Neuron (in vitro differentiated cells): ENCODE measurements at regions not wholly inside any gene's neighbourhood (a gene's known extent, or its start where the extent isn't known, plus 50 kb on each side); places are given as distances from the start of the nearest gene placed in this dataset.

Experiments used
- H2AFZ ChIP-seq: one replicate; pipeline ENCODE4 v1.6.1; 2013; ENCODE audit warnings: low read depth, mild to moderate bottlenecking, inconsistent platforms, low read length, moderate library complexity
- H3K27me3 ChIP-seq: one replicate; pipeline ENCODE4 v1.6.1; 2013; ENCODE audit warnings: low read length; ENCODE audit not compliant: insufficient read depth
- H3K36me3 ChIP-seq: one replicate; pipeline ENCODE4 v1.6.1; 2013; ENCODE audit warnings: low read length; ENCODE audit not compliant: insufficient read depth
- H3K4me1 ChIP-seq: one replicate; pipeline ENCODE4 v1.6.1; 2013; ENCODE audit warnings: low read length; ENCODE audit not compliant: insufficient read depth
- H3K4me3 ChIP-seq: 2 replicates; pipeline ENCODE4 v1.5.1; 2013; ENCODE audit warnings: mild to moderate bottlenecking, low read length, moderate library complexity
- H3K9me3 ChIP-seq: one replicate; pipeline ENCODE4 v1.6.1; 2013; ENCODE audit warnings: low read length

DNA sequence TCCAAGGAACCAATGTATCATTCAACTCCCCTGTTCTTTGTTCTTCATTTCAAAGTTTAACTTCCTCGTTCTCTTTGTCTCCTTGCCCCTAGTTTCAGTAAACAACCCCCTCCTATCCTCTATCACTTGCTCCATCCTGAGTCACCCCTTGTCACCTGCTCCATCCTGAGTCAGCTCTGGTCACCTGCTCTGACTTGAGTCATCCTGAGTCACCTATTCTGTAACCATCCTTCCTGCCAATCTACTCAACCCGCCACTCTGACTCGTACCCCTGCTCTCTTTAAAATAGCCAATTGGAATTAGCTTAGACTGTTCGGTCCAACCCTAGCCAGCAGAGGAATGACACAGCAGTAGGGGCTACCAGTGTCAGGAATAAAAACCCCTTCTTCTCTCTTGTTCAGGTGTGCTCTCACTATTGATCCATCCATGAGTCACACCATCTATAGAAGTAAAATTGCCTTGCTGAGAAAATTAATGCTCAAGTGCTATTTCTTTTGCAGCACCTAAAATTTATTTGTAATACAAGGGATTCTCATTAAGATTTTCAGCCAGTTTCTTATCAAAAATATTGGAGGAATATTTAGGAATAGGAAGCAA, 326.8 kb downstream of the AKAIN1 start:
- Histone ChIP-seq H3K36me3 (no peaks in the 10 kb centered on the region), H3K27me3 (no peaks in the 10 kb centered on the region), H3K9me3 (no peaks in the 10 kb centered on the region), H3K4me1 (no peaks in the 10 kb centered on the region), H3K4me3 (no peak overlapping the region), H2AFZ (no peak overlapping the region)

DNA sequence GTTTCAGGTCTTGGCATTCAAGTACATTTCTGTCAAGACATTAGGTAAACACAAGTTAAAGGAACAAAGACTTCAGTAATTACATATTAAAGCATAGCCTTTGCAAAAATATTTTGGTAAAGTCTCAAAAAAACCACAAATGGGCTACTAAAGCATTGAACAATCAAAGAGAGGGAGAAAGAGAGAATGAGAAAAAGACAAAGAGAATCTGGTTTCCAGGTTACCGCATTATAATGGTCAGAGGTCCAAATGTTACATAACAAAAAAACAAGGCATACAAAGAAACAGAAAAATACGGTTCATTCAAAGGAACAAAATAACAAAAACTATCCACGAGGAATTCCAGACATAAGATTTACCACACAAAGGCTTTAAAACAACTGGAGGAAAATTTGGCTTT, 327.9 kb downstream of the AKAIN1 start:
- no peaks in the 10 kb centered on the region for H3K4me1 ChIP-seq
- H2AFZ ChIP-seq: no peak overlapping the region
- no peak overlapping the region for H3K4me3 ChIP-seq
- no peaks in the 10 kb centered on the region for H3K27me3 ChIP-seq
- no peaks in the 10 kb centered on the region for H3K36me3 ChIP-seq
- no peaks in the 10 kb centered on the region for H3K9me3 ChIP-seq

DNA sequence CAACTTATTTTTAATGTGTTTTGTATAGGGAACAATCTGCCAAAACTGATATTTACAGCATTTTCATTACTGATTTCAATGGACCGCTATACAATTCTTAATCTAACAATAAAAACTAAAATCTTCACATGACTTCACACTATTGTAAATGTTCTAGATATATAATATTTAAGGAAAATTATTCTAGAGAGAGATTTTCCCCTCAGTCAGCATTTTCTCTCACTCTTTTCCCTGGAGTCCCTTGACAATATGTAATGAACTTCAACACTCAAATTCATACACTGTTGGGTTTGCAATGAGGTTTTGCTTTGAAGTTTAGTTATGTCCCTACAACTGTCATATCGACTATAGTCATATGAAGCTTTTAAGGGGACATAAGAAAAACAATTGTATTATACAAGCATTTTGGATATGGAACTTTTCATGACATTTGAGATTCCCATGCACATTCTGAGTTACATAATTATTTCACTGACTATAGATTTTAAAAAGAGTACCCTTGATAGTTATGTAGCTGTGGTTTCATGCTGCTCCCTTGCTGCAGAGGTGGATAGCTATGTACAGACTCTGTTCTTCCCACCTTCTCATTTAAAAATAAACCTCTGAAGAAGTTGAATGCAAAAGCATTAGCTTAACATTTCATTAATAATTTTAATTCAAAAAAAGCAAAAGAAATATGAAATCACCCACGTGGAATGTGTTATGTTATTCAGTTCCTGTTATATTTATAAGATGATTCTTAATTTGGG, 338.5 kb downstream of the AKAIN1 start:
- no peak overlapping the region for H2AFZ ChIP-seq
- no peaks in the 10 kb centered on the region for H3K27me3 ChIP-seq
- H3K9me3 ChIP-seq: no peaks in the 10 kb centered on the region
- H3K4me3 ChIP-seq: no peak overlapping the region
- H3K36me3 ChIP-seq: no peaks in the 10 kb centered on the region
- H3K4me1 ChIP-seq: no peaks in the 10 kb centered on the region

GRCh38 chr18:4854671-4855070, 342.4 kb downstream of the AKAIN1 start:
- H3K9me3 ChIP-seq: no peaks in the 10 kb centered on the region
- no peak overlapping the region for H2AFZ ChIP-seq
- H3K27me3 ChIP-seq: no peaks in the 10 kb centered on the region
- H3K4me3 ChIP-seq: no peak overlapping the region
- no peaks in the 10 kb centered on the region for H3K36me3 ChIP-seq
- H3K4me1 ChIP-seq: no peaks in the 10 kb centered on the region

- H3K4me3 ChIP-seq: no peak overlapping the region
- H2AFZ ChIP-seq: no peak overlapping the region
- no peaks in the 10 kb centered on the region for H3K27me3 ChIP-seq
- H3K4me1 ChIP-seq: no peaks in the 10 kb centered on the region
- H3K9me3 ChIP-seq: no peaks in the 10 kb centered on the region
- no peaks in the 10 kb centered on the region for H3K36me3 ChIP-seq
These were observed 345.6 kb downstream of the AKAIN1 start for GRCh38 chr18:4851301-4851976.

GRCh38 chr18:4847056-4847455, 350.0 kb downstream of the AKAIN1 start:
- H3K27me3 ChIP-seq: no peaks in the 10 kb centered on the region
- H2AFZ ChIP-seq: no peak overlapping the region
- no peak overlapping the region for H3K4me3 ChIP-seq
- H3K9me3 ChIP-seq: no peaks in the 10 kb centered on the region
- no peaks in the 10 kb centered on the region for H3K36me3 ChIP-seq
- H3K4me1 ChIP-seq: no peaks in the 10 kb centered on the region

DNA sequence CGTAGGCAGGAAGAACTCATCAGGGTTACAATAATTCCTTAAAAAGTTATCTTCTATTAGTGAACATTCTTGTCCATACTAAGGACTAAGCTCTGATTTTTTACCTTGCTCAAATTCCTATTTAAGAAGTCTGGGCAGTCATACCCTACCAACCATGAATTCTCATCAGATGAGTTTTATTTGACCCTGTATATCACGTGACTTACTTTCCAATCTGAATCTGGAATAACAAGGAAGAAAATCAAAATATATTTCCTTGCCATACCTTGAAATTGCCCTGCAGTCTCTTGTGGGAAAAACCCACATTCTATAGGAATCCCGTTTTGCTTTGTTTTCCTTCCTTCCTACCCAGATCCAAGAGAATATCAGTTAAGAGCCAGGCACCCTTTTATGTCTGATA, 352.7 kb downstream of the AKAIN1 start:
- Histone ChIP-seq H3K4me3 (no peak overlapping the region), H2AFZ (no peak overlapping the region), H3K9me3 (no peaks in the 10 kb centered on the region), H3K36me3 (no peaks in the 10 kb centered on the region), H3K4me1 (no peaks in the 10 kb centered on the region), H3K27me3 (no peaks in the 10 kb centered on the region)

DNA sequence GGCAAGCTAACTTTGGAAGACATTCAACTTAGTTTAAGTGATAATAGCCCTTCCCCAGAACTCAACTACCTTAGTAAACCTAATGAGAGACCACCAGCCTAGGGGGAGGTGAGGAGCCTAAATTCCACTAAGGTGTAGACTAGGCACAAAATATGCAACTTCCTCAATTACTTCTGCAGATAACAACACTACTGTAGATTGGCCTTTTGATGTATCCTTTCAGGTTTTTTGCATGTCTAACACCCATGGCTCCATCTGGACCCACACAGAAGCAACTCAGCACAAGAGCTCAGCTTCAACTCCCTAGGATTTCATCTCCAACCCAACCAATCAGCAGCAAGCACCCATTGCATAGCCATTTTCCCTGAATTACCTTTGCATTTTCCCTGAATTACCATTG, 353.3 kb downstream of the AKAIN1 start:
- Histone ChIP-seq H2AFZ (no peak overlapping the region), H3K27me3 (no peaks in the 10 kb centered on the region), H3K4me3 (no peak overlapping the region), H3K9me3 (no peaks in the 10 kb centered on the region), H3K36me3 (no peaks in the 10 kb centered on the region), H3K4me1 (no peaks in the 10 kb centered on the region)

DNA sequence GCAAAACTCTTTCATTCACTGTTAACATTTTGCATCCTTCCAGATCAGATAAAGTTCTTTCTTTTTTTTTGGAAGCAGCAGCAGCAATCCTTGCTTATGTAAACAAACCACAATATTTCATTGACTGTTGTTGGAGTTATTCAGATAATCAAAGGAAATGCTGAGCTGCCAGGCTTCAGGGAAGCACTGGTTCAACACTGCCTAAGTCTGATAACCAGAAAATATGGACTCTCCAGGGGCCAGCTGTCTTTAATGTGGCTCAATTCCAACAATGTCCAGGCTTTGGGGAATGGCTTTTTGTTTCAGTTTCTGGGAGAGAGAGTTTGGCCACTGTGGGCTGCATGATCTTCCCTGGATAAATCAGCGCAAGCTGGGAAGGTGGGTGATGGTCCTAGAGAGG, 354.3 kb downstream of the AKAIN1 start:
- H3K27me3 ChIP-seq: no peaks in the 10 kb centered on the region
- no peak overlapping the region for H2AFZ ChIP-seq
- no peaks in the 10 kb centered on the region for H3K36me3 ChIP-seq
- no peaks in the 10 kb centered on the region for H3K9me3 ChIP-seq
- no peaks in the 10 kb centered on the region for H3K4me1 ChIP-seq
- H3K4me3 ChIP-seq: no peak overlapping the region

DNA sequence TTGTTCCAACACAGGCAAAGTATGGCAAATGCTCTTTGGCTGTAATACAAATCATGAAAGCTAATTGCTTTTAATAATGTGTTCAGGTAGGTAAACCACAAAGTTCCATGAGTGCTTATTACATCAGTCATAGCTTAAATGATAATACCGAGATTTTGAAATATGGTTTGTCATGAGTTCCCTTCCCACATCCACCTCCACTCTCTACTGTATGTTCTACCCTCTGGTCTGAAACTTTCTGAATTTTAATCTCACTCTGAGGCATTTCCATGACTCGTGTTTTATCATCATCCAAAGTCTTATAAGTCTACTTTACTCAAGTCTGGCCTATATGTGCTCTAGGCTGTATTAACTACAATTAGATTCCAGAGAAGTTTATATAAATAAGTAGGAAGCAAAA, 354.8 kb downstream of the AKAIN1 start:
- Histone ChIP-seq H3K4me3 (no peak overlapping the region), H3K9me3 (no peaks in the 10 kb centered on the region), H2AFZ (no peak overlapping the region), H3K36me3 (no peaks in the 10 kb centered on the region), H3K27me3 (no peaks in the 10 kb centered on the region), H3K4me1 (no peaks in the 10 kb centered on the region)

GRCh38 chr18:4839639-4840038, 357.4 kb downstream of the AKAIN1 start:
- Histone ChIP-seq H3K4me3 (no peak overlapping the region), H3K9me3 (no peaks in the 10 kb centered on the region), H2AFZ (no peak overlapping the region), H3K27me3 (no peaks in the 10 kb centered on the region), H3K4me1 (no peaks in the 10 kb centered on the region), H3K36me3 (no peaks in the 10 kb centered on the region)

- Histone ChIP-seq H3K4me3 (no peak overlapping the region), H3K27me3 (no peaks in the 10 kb centered on the region), H3K9me3 (no peaks in the 10 kb centered on the region), H2AFZ (no peak overlapping the region), H3K4me1 (no peaks in the 10 kb centered on the region), H3K36me3 (no peaks in the 10 kb centered on the region)
These were observed 360.9 kb downstream of the AKAIN1 start for GRCh38 chr18:4836141-4836540.

GRCh38 chr18:4831791-4832375, 365.2 kb downstream of the AKAIN1 start:
- no peak overlapping the region for H3K4me3 ChIP-seq
- no peaks in the 10 kb centered on the region for H3K36me3 ChIP-seq

More at GRCh38 chr18:4831791-4832375, 365.2 kb downstream of the AKAIN1 start:
- Histone ChIP-seq H3K9me3 (no peaks in the 10 kb centered on the region), H2AFZ (no peak overlapping the region), H3K27me3 (no peaks in the 10 kb centered on the region), H3K4me1 (no peaks in the 10 kb centered on the region)
